H9 (cell line): ENCODE measurements at regions not wholly inside any gene's neighbourhood (a gene's known extent, or its start where the extent isn't known, plus 50 kb on each side); places are given as distances from the start of the nearest gene placed in this dataset.
A peak's percentile ranks its signal among the peaks of the same experiment; 100 is the strongest.

Source experiments
- DNase-seq: peaks from one replicate; pipeline ENCODE4 v3.0.0-alpha.2; 2017
- H2AFZ ChIP-seq: one replicate; pipeline ENCODE4 v1.6.1; 2013; ENCODE audit warnings: mild to moderate bottlenecking, low read length, control low read depth, moderate library complexity
- H2AK5ac ChIP-seq: 2 replicates; pipeline ENCODE4 v1.6.1; 2013; ENCODE audit warnings: low read length, control low read depth, mixed read lengths; ENCODE audit not compliant: insufficient read length
- H2BK120ac ChIP-seq: one replicate; pipeline ENCODE4 v1.6.1; 2013; ENCODE audit warnings: low read depth, mild to moderate bottlenecking, low read length, control low read depth, inconsistent platforms; ENCODE audit not compliant: poor library complexity, severe bottlenecking
- H2BK12ac ChIP-seq: 2 replicates; pipeline ENCODE4 v1.6.1; 2013; ENCODE audit warnings: low read length, control low read depth, mixed read lengths, low read depth; ENCODE audit not compliant: insufficient read length
- H2BK15ac ChIP-seq: 2 replicates; pipeline ENCODE4 v1.6.1; 2013; ENCODE audit warnings: low read depth, low read length, control low read depth
- H2BK20ac ChIP-seq: one replicate; pipeline ENCODE4 v1.6.1; 2013; ENCODE audit warnings: low read depth, mild to moderate bottlenecking, low read length, control low read depth, inconsistent platforms; ENCODE audit not compliant: poor library complexity, severe bottlenecking
- H2BK5ac ChIP-seq: 2 replicates; pipeline ENCODE4 v1.6.1; 2013; ENCODE audit warnings: low read length, control low read depth, mixed read lengths; ENCODE audit not compliant: insufficient read length
- H3K14ac ChIP-seq: 2 replicates; pipeline ENCODE4 v1.6.1; 2013; ENCODE audit warnings: low read length, control low read depth; ENCODE audit not compliant: insufficient read depth
- H3K18ac ChIP-seq: 2 replicates; pipeline ENCODE4 v1.6.1; 2013; ENCODE audit warnings: low read depth, mild to moderate bottlenecking, mixed read lengths, low read length, control low read depth; ENCODE audit not compliant: insufficient read length
- H3K23ac ChIP-seq: 2 replicates; pipeline ENCODE4 v1.6.1; 2013; ENCODE audit warnings: low read length, control low read depth, mixed read lengths, low read depth; ENCODE audit not compliant: insufficient read length
- H3K23me2 ChIP-seq: 2 replicates; pipeline ENCODE4 v1.6.1; 2013; ENCODE audit warnings: low read depth, mild to moderate bottlenecking, mixed read lengths, low read length, control low read depth; ENCODE audit not compliant: insufficient read length, poor library complexity, severe bottlenecking
- H3K27ac ChIP-seq: 2 replicates; pipeline ENCODE4 v1.5.1; 2013; ENCODE audit warnings: low read length, control low read depth, mixed read lengths, low read depth; ENCODE audit not compliant: insufficient read length
- H3K27me3 ChIP-seq: 2 replicates; pipeline ENCODE4 v1.6.1; 2013; ENCODE audit warnings: low read length, control low read depth, inconsistent platforms; ENCODE audit not compliant: insufficient read depth
- H3K4ac ChIP-seq: 2 replicates; pipeline ENCODE4 v1.6.1; 2013; ENCODE audit warnings: low read depth, mild to moderate bottlenecking, control low read depth, inconsistent platforms, low read length, moderate library complexity
- H3K4me1 ChIP-seq: 2 replicates; pipeline ENCODE4 v1.6.1; 2013; ENCODE audit warnings: low read length, control low read depth, inconsistent platforms; ENCODE audit not compliant: insufficient read depth
- H3K4me2 ChIP-seq: 2 replicates; pipeline ENCODE4 v1.6.1; 2013; ENCODE audit warnings: low read length, control low read depth, mixed read lengths; ENCODE audit not compliant: insufficient read length, insufficient read depth
- H3K56ac ChIP-seq: 2 replicates; pipeline ENCODE4 v1.6.1; 2013; ENCODE audit warnings: low read depth, mild to moderate bottlenecking, mixed read lengths, low read length, control low read depth; ENCODE audit not compliant: insufficient read length
- H3K79me1 ChIP-seq: 2 replicates; pipeline ENCODE4 v1.6.1; 2013; ENCODE audit warnings: low read depth, mild to moderate bottlenecking, moderate library complexity, low read length, control low read depth, inconsistent platforms; ENCODE audit not compliant: insufficient read depth, poor library complexity, severe bottlenecking
- H3K79me2 ChIP-seq: 2 replicates; pipeline ENCODE4 v1.6.1; 2013; ENCODE audit warnings: low read length, control low read depth, inconsistent platforms; ENCODE audit not compliant: insufficient read depth
- H3K9ac ChIP-seq: 2 replicates; pipeline ENCODE4 v1.6.1; 2013; ENCODE audit warnings: low read length, control low read depth, mixed read lengths; ENCODE audit not compliant: insufficient read length; ENCODE audit errors: extremely low read depth
- H3K9me3 ChIP-seq: one replicate; pipeline ENCODE4 v1.6.1; 2013; ENCODE audit warnings: low read depth, low read length, inconsistent platforms; ENCODE audit not compliant: control insufficient read depth
- H3T11ph ChIP-seq: one replicate; pipeline ENCODE4 v1.6.1; 2013; ENCODE audit warnings: mild to moderate bottlenecking, low read length, control low read depth, inconsistent platforms
- H4K20me1 ChIP-seq: one replicate; pipeline ENCODE4 v1.6.1; 2013; ENCODE audit not compliant: control insufficient read depth, insufficient read length, insufficient read depth
- H4K5ac ChIP-seq: 2 replicates; pipeline ENCODE4 v1.6.1; 2013; ENCODE audit warnings: low read depth, mild to moderate bottlenecking, mixed read lengths, low read length, control low read depth; ENCODE audit not compliant: insufficient read length
- H4K8ac ChIP-seq: replicated peaks from 2 replicates; pipeline ENCODE4 v1.6.1; 2013; ENCODE audit warnings: low read length, control low read depth, mixed read lengths, low read depth; ENCODE audit not compliant: insufficient read length
- H4K91ac ChIP-seq: 2 replicates; pipeline ENCODE4 v1.6.1; 2013; ENCODE audit warnings: low read depth, mild to moderate bottlenecking, moderate library complexity, mixed read lengths, low read length, control low read depth; ENCODE audit not compliant: insufficient read length
- H3K27ac Mint-ChIP-seq, 3 experiments: 2 replicates in 2 of 3; 3 replicates in 1 of 3; pipeline ENCODE4 v1.8.0; 2020 to 2021; ENCODE audit warnings: mixed read lengths in 3 of 3, mild to moderate bottlenecking in 1 of 3, moderate library complexity in 1 of 3
- H3K27me3 Mint-ChIP-seq: 2 replicates; pipeline ENCODE4 v1.8.0; 2021; ENCODE audit warnings: low read depth, mild to moderate bottlenecking, moderate library complexity, mixed read lengths
- H3K36me3 Mint-ChIP-seq, 3 experiments: 2 replicates in 2 of 3; 3 replicates in 1 of 3; pipeline ENCODE4 v1.8.0; 2020 to 2021; ENCODE audit warnings: low read depth in 3 of 3, mixed read lengths in 3 of 3; ENCODE audit not compliant: insufficient read depth in 1 of 3
- H3K4me1 Mint-ChIP-seq, 2 experiments: 2 replicates each; pipeline ENCODE4 v1.8.0; 2020; ENCODE audit warnings: mixed read lengths in 2 of 2
- H3K4me3 Mint-ChIP-seq, 2 experiments: 2 replicates in 1 of 2; 3 replicates in 1 of 2; pipeline ENCODE4 v1.8.0; 2020 to 2021; ENCODE audit warnings: mild to moderate bottlenecking in 2 of 2, mixed read lengths in 2 of 2, moderate library complexity in 1 of 2
- H3K9me3 Mint-ChIP-seq, 2 experiments: 2 replicates in 1 of 2; 3 replicates in 1 of 2; pipeline ENCODE4 v1.8.0; 2020; ENCODE audit warnings: mild to moderate bottlenecking in 2 of 2, mixed read lengths in 2 of 2, moderate library complexity in 1 of 2
- WGBS: extraction: QIAGEN DNeasy Blood & Tissue Kit; methylation state at CpG from one replicate; pipeline ENCODE4 v1.1.7; 2013; ENCODE audit warnings: missing lambda C conversion rate, low lambda C conversion rate, mixed read lengths; ENCODE audit not compliant: insufficient read length; ENCODE audit errors: extremely low coverage; 5-methylcytosine and 5-hydroxymethylcytosine counted together
- TF ChIP-seq, protein P1 (sequence below): fragments of 200-600 bp; sonication (generic); conservative IDR thresholded peaks from 3 replicates; pipeline ENCODE4 v1.8.0; 2021; ENCODE audit warnings: antibody characterized with exemption, mild to moderate bottlenecking

DNA sequence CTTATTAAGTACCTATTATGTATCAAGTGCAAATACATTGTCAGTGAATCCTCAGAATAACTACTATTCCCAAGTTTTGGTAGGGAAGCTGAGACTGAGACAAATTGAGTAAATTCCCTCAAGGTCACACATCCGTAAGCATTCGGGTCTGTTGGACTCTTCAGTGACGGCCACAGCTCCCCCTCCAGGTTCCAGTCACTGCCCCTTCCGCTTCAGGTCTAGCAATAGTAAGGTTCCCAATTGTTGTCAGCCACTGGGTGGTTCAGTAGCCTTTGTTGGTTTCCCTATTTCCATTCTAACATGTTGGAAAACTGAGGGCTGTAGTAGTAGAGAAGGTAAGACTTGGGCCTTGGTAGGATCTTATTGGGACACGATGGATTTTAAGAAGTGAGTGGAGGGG lies 54.9 kb upstream of the TNRC6B start:
- no peak overlapping the region for H3K4ac ChIP-seq
- no peak for DNase-seq
- no CpG with 5 or more reads among the region's 5 CpGs for WGBS
- H3K27ac ChIP-seq = no peak overlapping the region
- H3K56ac ChIP-seq = no peak overlapping the region
- H3K14ac ChIP-seq = no peak overlapping the region
- no peak overlapping the region for H2BK15ac ChIP-seq
- H3K27me3 ChIP-seq = no peaks in the 10 kb centered on the region
- no peak overlapping the region for H2BK120ac ChIP-seq
- Mint-ChIP-seq H3K9me3 (no peaks in the 10 kb centered on the region), H3K27me3 (no peaks in the 10 kb centered on the region), H3K27ac (peak overlapping the region in 2 of 3 experiments; percentile 14 to 17; a peak in 3 of 7 replicates), H3K4me3 (no peak overlapping the region), H3K4me1 (peaks cover 8% of the 10 kb centered on the region in 2 experiments; a peak in 3 of 4 replicates), H3K36me3 (peaks cover 0 to 5% (median 4%) of the 10 kb centered on the region in 3 experiments; a peak in 3 of 7 replicates)
- no peaks in the 10 kb centered on the region; the same call in 1 of the 2 replicates for H3K4me1 ChIP-seq
- H2BK5ac ChIP-seq = no peak overlapping the region
- TF ChIP-seq, protein P1, sequence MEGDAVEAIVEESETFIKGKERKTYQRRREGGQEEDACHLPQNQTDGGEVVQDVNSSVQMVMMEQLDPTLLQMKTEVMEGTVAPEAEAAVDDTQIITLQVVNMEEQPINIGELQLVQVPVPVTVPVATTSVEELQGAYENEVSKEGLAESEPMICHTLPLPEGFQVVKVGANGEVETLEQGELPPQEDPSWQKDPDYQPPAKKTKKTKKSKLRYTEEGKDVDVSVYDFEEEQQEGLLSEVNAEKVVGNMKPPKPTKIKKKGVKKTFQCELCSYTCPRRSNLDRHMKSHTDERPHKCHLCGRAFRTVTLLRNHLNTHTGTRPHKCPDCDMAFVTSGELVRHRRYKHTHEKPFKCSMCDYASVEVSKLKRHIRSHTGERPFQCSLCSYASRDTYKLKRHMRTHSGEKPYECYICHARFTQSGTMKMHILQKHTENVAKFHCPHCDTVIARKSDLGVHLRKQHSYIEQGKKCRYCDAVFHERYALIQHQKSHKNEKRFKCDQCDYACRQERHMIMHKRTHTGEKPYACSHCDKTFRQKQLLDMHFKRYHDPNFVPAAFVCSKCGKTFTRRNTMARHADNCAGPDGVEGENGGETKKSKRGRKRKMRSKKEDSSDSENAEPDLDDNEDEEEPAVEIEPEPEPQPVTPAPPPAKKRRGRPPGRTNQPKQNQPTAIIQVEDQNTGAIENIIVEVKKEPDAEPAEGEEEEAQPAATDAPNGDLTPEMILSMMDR = peak; percentile 23; the same call in 2 of the 3 replicates
- H3K79me1 ChIP-seq = no peaks in the 10 kb centered on the region
- H3K23me2 ChIP-seq = no peaks in the 10 kb centered on the region
- no peak overlapping the region for H2AFZ ChIP-seq
- no peaks in the 10 kb centered on the region for H3K9me3 ChIP-seq
- no peak overlapping the region for H3K23ac ChIP-seq
- no peak overlapping the region for H4K8ac ChIP-seq
- no peak overlapping the region for H4K5ac ChIP-seq
- H3T11ph ChIP-seq = no peak overlapping the region
- no peak overlapping the region for H2BK20ac ChIP-seq
- no peak overlapping the region for H2BK12ac ChIP-seq
- H3K79me2 ChIP-seq = no peaks in the 10 kb centered on the region
- H3K9ac ChIP-seq = no peak overlapping the region
- no peak overlapping the region for H2AK5ac ChIP-seq
- no peak overlapping the region for H3K4me2 ChIP-seq
- H4K20me1 ChIP-seq = no peaks in the 10 kb centered on the region
- no peak overlapping the region for H4K91ac ChIP-seq
- H3K18ac ChIP-seq = no peak overlapping the region
